ENCODE measurements at regions not wholly inside any gene's neighbourhood (a gene's known extent, or its start where the extent isn't known, plus 50 kb on each side); places are given as distances from the start of the nearest gene placed in this dataset.
"Not testable (repeated sequence)": the region's sequence is repeated elsewhere in the genome, so short reads cannot be mapped to it uniquely, and the experiment has no call there.

DNA sequence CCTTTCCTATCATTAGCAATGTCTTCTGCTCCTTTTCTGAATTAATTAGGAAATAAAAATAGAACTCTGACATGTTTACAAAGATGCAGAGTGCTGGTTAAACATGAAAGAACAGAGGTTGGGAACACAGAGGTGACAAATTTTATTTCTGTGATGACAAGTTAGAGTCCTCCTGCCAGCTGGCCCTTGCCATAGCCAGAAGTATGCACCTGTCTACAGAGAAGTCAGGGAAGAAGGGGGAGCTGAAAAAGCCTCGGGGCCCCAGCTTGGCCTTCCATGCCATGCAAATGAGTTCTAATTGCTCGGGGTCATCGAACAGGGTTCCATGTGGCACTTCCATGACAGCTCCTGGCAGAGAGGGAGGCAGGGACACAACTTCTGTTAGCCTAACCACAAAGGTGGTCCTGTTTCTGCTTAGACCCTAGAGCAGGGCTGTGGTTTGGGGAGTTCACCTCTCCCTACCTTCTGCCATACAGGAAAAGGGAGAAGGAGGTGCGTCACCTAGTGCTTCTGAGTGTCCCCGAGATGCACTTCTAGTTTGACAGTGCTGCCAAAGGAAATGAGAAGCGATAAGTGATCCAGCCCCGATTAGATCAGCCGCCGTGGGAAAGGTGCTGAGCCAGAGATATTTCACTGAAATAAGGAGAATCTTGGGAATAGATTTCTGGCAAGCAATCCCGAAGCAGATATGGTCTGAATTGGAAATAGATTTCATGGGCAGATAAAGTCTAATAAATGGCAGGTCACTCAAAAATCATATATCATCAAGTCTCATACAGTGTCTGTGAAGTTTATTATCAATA lies 155.8 kb upstream of the FOXN3 start:
- DNase-seq (ENCODE audit: low spot score), result no peak

DNA sequence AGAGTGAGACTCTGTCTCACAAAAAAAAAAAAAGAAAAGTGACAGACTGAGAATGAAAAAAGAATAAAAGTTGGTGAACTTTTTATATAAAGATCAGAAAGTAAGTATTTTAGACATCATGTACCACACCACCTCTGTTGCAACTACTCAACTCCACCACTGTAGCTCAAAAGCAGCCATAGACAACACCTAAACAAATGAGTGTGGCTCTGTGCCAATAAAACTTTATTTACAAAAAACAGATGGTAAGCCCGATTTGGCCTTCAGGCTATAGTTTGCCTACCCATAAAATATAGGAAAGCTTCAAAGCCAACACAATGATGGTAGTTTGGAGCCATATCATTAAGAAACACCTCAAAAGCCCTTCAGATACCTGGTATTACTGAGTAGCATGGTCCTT lies 154.5 kb upstream of the FOXN3 start:
- DNase-seq (ENCODE audit: low spot score), result no peak

DNA sequence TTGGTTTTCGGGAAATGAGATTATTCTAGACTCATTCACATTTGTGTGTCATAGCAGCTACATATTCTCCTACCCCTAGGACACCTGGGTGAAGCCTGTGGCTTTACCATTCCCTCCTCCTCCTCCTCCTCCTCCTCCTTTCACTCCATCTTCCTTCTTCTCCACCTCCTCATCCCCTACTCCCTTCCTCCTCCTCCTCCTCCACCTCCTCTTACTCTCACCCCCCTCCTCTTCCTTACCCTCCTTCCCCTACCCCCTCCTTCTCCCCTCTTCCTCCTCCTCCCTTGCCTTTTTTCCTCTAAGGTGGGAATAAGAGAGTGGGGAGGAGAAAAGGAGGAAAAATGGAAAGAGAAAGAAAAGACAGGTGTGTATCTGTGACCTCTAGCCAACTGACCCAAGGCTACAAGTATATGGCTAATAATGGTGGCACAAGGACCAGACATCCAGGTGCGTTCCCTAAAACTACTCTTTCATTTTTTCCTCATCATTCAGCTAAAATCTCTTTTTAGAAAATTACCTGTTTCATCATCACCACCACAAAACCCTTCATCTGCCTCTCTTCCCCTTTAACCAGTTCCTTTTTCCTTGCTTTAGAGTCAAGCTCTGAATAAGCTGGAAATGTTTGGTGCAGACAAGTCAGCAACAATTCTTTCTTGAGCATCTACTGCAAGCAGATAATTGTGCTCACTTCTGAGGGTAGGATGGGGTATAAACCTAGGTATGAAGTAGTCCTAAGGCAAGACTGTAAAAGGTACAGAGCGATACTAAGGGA lies 149.8 kb upstream of the FOXN3 start:
- DNase-seq (ENCODE audit: low spot score), result no peak

DNA sequence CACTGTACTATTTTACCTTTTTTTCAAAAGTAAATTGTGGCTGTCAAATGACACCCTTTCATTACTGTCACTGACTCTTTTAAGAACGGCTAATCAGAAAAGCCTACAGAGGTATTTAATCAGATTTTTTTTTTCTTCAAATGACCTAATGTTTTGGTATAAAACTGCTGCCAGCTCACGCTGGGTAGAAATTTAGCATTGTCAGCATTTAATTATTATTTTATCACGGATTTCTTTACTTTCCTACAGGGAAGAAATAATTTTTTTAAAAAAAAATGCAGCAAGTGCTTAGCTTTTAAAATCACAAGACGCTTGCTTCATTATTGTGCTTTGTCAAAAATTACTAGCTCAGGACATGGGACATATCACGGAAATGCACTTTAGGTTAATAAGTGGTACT lies 149.1 kb upstream of the FOXN3 start:
- DNase-seq (ENCODE audit: low spot score), result no peak

DNA sequence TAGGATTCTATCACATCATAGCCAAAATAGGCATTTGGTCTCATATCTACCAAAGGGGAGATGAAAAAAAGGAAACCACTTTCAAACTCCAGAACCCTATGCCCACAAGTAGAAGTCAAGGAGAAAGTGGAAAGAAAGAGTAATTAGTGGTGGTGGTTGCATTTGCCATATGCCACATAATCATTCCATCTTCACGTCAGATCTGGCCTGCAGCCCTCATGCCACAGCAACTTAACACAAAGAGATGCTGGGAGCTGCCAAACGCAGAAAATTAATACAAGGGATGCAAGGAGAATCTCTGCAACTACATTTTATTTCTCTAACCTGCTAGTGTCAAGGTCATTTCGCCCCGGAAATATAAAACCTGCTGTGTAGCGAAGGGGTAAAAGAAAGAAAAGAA lies 148.6 kb upstream of the FOXN3 start:
- DNase-seq (ENCODE audit: low spot score), result no peak

DNA sequence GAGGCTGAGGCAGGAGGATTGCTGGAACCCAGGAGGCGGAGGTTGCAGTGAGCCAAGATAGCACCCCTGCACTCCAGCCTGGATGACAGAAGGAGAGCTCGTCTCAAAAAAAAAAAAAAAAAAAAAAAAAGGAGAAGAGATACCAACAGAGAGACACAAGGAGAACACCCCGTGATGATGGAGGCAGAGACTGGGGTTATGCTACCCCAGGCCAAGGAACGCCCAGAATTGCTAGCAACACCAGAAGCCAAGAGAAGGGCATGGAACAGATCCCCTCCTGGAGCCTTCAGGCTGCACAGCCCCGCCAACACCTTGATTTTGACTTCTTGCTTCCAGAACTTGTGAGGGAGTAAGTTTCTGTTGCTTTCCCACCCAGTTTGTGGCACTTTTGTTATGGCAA lies 148.0 kb upstream of the FOXN3 start:
- no peak for DNase-seq (ENCODE audit: low spot score)

DNA sequence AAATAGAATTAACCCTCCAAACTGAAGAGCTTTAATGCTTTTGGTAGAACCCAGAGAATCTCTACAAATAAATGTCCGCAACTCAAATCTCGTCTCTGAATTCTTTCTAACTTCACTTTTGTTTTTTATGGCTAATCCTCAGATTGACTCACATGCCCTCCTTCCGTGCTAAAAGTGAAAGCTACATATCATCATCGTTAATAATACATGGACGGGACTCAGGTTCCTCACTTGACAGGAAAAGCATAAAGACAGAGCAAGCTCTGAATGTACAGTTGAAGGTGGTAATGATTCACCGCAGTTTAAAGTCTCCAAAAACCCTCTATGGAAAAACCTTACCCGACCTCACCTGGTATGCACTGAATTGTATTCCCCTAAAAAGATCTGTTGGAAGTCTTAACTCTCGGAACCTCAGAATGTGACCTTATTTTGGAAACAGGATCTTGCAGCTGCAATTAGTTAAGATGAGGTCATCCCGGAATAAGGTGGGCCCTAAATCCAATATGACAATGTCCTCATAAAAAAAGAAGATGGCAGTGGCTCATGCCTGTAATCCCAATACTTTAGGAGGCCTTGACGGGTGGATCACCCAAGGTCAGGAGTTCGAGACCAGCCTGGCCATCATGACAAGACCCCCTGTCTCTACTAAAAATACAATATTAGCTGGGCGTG lies 147.4 kb upstream of the FOXN3 start:
- DNase-seq (ENCODE audit: low spot score), result no peak

DNA sequence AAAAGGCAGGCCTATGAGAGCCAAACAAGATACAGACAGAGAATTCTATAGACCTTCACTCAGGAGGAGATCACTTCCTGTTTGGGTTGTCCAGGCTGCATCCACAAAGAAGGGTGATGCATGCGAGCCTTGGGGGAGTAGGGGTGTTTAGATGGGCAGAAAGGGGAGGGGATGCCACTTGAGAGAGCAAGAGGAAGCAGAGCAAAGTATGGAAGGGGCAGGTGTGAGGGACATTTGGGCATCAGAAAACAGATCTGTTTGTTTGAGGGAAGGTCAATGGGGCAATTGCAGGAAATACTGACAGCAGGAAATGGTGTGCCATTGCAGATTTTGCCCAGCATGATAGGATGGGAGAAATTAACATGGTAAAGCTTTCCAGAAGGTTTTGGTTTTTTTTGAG lies 146.4 kb upstream of the FOXN3 start:
- no peak for DNase-seq (ENCODE audit: low spot score)

DNA sequence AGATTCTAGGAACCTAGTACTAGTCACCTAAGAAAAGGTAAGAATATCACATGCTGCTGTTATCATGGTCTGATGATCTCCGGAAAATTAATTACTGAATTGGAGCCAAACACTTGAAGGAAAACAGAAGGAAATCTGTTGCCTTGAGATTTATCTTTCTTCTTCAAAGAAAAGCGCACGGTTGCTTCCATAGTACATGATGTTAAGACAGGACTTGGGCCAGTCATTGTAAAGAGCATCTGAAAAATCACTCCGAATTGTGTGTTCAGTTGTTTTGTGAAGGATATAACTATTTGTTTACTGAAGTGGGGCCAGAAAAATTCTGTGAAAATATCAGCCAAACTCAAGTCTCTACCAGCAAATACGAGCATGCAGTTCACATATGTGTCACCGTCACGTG lies 134.9 kb upstream of the FOXN3 start:
- no peak for DNase-seq (ENCODE audit: low spot score)

DNA sequence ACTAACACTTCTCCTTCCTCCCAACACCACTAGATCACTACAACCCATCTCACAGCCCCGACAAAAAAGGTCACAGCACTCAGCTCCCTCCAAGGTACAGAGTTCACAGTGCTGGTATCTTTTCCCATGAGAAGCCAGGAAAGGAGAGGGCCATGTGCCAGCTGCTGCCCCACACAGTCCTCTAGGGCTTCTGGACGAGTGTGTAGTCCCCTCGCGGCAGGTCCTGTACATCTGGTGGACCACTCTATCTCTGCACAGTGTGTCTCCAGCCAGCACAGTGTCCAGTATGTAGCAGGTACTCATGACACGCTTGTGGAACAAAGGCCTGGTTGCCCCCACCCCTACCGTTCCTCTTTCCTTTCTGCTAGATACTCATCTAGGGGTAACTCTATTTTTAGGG lies 134.4 kb upstream of the FOXN3 start:
- DNase-seq (ENCODE audit: low spot score), result no peak

DNA sequence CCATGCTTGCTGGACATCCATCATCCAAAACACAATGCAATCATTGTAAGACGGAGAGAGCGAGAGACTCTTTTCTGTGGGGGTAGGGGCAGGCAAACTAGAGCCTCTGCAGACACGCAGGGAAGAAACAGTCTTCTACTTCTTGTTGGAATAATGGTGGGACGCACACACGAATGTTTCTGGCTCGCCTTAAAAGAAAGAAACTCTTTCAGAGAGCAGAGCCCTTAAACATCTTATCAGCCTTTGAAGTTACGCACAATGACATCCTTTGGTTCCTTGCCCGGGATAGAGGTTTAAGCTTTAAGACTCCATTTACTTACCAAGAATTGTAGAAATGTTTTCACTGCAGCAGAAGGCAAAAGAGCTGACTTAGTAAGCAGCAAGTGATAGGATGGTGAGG lies 133.8 kb upstream of the FOXN3 start:
- no peak for DNase-seq (ENCODE audit: low spot score)

DNA sequence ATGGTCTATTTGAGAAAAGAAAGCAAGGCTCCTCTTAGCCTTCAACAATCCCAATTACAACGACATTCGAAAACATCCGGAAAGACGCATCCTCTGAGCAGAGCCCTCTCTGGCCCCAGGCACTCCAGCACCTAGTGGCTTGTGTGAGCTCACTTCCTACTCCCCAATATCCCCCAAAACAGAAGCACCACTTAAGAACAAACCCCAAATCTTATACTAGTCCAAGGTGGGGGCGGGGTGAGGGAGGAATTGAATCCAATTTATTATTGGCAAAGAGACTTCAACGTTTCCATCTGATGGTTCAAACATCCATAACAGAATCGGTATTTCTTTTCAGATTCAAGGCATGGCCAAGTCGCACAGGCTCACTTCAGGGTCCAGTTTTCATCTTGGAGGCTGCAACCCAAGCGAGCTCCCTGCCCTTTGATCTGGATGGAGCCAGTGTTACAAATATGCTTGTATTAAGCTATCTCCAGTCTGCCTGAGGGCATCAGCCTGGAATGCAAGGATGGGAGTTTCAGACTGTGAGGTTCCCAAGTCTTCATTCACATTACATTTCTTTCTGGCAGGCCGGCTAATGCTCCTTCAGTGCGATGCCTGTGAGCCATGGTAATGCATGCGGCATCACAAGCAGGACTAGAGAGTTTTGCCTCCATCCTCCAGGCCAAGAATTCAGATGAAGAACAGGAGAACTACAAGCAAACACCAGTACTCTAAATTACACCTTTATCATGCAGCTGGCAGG lies 132.5 kb upstream of the FOXN3 start:
- no peak for DNase-seq (ENCODE audit: low spot score)

DNA sequence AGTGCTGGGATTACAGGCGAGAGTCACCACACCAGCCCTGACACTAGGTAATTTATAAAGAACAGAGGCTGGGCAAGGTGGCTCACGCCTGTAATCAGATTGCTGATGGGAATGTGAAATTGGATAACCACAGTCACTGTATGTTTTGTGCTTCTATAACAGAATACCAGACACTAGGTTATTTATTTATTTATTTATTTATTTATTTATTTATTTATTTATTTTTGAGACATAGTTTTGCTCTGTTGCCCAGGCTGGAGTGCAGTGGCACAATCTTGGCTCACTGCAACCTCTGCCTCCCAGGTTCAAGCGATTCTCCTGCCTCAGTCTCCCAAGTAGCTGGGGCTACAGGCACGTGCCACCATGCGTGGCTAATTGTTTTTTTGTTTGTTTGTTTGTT lies 130.0 kb upstream of the FOXN3 start:
- DNase-seq (ENCODE audit: low spot score), result not testable (repeated sequence)

DNA sequence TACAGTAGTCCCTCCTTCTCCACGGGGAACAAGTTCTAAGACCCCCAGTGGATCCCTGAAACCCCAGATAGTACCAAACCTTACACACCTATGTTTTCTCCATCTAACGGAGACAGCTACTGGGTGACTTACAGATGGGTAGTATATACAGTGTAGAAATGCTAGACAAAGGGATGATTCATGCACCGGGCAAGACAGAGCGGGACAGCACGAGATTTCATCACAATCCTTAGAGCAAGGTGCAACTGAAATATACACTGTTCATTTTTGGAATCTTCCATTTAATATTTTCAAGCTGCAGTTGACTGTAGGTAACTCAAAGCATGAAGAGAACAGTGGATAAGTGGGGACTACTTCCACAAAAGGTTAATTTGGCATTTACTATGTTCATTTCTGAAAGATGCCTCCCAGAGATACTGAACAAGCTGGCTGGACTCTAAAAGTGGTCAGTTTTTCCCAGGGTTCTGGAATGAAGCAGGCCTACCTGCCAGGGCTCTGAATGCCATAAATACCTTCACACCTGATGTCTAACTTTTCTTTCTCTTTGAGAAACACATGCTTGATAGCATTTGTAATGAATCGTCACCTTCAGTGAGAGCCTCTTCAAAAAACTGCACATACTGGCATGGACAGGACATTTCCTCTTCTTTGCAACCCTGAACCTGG lies 127.7 kb upstream of the FOXN3 start:
- no peak for DNase-seq (ENCODE audit: low spot score)

DNA sequence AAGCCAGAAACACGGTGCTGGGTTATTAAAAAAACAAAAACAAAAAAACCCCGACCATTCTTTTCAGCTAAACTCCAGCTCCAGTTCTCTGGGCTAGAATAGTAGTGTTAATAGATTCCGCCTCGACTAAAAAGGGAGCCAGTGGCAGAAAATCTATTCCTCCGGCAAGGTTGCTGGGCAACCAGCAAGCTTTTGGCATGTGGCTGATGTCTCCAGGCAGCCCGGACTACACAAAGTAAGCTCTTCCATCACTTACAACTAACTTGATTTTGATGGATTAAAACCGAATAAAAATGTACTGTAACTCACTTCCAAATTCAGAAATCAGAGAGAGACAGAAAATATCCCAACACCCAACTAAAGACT lies 126.4 kb upstream of the FOXN3 start:
- DNase-seq (ENCODE audit: low spot score), result no peak

DNA sequence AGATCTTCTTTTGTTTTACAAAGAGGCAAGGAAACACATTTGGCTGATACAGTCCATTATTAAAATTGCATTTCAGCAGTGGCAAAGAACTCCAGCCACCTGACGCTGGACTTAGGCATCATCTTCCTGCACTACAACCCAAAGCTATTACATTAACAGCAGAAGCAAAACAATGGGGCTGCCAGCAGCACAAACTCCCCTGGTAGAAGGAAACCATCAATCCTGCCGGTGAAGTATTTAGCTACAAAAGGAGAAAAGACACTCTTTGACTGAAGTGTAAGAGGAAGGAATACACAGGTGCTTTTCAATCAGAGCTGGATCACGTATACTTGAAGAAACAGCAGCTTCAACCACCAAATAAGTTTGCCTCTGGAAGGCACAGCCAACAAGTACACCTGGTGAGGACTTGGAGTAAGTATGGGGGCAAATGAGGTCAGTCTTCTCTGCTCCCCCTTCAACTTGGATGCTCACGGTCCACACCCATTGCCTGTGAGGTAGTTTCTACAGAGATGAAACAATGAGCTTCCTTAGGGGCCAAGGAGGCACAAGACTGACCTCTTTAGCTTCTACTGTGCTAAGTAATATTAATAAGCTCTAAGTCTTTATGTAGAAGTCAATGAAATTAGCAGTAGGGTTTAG lies 125.9 kb upstream of the FOXN3 start:
- no peak for DNase-seq (ENCODE audit: low spot score)

DNA sequence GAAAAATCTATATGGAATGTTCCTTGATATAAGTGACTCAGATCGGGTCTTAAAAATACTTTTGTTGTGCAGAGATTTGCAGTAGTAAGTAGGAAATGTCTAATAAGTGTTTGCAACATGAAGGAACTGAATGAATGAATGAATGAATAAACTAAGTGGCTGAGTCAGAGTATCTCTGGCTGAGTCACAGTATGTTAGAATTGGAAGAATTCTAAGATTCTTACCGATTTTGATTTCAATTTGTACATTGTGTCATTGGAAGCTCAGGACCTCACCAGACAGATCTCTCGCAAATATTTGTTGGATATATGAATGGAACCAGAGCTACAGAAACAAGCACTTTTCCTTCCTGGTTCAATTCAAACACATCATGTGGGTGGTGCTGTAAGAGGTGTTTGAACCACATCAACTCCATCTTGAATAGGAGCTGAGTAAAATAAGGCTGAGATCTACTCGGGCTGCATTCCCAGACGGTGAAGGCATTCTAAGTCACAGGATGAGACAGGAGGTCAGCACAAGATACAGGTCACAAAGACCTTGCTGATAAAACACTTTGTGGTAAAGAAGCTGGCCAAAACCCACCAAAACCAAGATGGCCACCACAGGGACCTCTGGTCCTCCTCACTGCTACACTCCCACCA lies 123.9 kb upstream of the FOXN3 start:
- no peak for DNase-seq (ENCODE audit: low spot score)

DNA sequence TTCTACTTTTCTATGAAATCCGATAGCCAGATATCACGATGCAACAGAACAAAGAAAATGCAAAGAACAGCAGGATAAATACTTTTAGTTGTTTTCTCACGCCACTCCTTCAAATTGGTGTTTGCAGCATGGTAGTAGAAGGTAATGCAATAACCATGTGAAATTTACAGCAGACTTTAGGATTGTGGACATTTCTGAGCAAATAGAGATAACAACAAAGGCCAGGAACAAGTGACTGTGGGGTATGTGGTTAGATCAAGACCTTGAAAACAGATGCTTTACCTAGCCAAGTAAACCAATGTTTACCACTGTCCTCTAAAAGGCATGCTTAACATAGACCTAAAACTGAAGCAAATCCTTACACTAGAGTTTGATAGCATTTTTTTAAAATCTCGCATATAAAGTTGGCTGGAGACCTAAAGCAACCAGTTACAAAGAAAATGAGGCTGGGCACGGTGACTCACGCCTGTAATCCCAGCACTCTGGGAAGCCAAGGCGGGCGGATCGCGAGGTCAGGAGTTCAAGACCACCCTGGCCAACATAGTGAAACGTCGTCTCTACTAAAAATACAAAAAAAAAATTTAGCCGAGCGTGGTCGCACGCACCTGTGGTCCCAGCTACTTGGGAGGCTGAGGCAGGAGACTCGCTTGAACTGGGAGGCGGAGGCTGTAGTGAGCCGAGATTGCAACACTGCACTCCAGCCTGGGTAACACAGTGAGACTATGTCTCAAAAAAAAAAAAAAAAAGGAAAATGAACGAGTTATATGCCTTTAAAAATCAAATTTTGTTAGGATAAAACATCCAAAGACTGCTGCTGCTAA lies 123.2 kb upstream of the FOXN3 start:
- no peak for DNase-seq (ENCODE audit: low spot score)

DNA sequence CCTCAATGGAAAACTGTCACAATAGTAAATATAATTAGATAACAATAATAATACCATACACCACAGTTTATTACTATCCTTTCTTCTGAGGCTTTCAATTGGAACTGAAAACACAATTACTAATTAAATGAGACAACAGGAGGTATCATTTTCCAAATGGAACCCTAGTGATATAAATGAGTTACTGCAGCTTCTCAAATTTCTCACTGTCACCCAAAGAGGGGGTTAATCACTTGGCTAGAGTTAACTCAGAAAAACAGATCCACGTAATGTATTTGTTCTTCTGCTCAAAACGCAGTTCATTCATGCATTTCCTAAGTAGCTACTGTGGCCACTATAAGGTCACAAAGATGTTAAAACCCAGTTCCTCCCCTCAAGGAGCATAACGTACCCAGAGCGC lies 120.9 kb upstream of the FOXN3 start:
- no peak for DNase-seq (ENCODE audit: low spot score)
